GM19324 (cell line): ENCODE measurements at regions not wholly inside any gene's neighbourhood (a gene's known extent, or its start where the extent isn't known, plus 50 kb on each side); places are given as distances from the start of the nearest gene placed in this dataset.
"Not testable (repeated sequence)": the region's sequence is repeated elsewhere in the genome, so short reads cannot be mapped to it uniquely, and the experiment has no call there.

ENCODE experiments used
- ATAC-seq: cut with Tn5 transposase; IDR thresholded peaks from one replicate; pipeline ENCODE4 v1.9.1; 2021; ENCODE audit warnings: mild to moderate bottlenecking, moderate library complexity; ENCODE audit not compliant: unreplicated experiment, low FRiP score

- ATAC-seq = not testable (repeated sequence)
Measured at GRCh38 chr6:105860927-105861326, 225.2 kb upstream of the PRDM1 start.

GRCh38 chr6:105859457-105859856 lies 226.7 kb upstream of the PRDM1 start:
- no peak for ATAC-seq

- ATAC-seq = not testable (repeated sequence)
Measured at GRCh38 chr6:105858639-105859038, 227.5 kb upstream of the PRDM1 start.

DNA sequence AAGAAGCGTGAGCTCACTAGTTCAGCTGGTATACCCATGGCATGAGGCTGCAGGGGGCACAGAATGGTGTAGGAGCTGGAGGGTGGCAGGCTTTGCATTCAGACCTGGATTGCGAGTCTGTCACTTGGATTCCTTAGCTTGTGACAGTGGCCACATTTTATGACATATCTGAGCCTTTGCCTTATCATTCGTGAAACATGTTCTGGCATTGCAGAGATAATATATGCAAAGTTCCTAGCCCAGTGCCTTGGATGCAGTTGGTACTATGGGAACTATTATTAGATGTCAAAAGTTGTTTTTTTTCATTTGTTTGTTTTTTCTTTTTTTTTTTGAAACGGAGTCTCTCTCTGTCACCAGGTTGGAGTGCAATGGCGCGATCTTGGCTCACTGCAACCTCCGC lies 230.7 kb upstream of the PRDM1 start:
- ATAC-seq = no peak

- ATAC-seq = not testable (repeated sequence)
Measured at GRCh38 chr6:105853979-105854378, 232.2 kb upstream of the PRDM1 start.

GRCh38 chr6:105851606-105852005 lies 234.5 kb upstream of the PRDM1 start:
- no peak for ATAC-seq

DNA sequence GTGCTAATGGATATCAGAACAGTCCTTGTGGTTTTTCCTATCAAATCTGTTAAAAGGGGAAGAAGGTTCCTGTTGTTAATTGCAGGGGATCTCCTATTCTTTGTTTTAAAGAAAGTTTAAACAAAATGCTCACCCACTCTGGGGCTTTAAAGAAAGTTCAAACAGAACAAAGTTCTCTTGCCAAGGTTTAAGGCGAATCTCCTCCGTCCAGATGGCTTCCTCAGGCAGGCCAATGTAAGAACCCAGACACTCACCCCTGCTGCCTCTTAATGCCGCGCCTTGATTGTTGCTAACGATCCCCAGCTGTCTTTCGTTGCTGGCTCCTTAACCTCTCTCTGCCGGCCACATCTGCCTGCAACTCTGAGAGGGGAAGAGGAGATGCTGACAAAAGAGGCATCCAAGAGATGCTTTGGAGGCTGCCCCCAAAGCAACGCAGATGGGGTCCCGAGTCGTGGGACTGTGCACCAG lies 235.0 kb upstream of the PRDM1 start:
- no peak for ATAC-seq

DNA sequence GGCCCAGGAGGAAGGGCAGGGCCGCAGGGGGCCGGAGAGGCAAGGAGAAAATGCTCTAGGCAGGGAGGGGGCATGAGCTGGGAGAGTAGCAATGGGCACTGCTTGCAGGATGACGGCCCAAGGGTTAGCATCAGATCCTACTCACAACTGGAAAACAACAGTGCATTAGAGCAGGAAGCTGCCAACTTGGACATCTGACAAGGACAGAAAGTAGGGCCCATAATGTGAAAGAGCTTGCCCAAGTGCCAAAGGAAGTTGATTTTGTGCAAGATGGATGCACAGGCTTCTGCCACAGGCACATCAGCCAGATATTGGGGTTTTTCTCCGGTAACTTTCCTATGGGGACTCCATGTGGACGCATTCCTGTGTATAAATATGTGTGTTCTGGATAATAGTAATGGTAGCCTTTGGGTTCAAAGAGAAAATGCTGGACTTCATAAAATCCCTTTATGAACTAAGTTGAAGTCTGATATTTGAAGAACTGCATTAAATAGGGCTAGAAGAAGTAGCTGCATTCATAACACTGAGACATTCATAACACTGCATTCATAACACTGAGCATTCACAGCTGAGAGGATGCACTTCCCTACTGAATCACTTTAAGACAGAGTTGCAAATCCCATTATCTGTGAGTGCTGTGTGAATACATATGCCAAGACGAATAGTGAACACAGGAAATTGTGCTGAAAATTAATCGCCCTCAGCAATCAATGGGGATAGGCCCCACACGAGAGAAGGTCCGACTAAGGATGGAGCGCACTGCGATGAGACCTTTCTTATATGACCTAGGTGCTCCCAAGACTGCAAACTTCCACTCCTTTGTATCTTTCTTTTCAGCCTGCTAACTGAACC lies 235.6 kb upstream of the PRDM1 start:
- ATAC-seq = no peak

GRCh38 chr6:105849746-105850145 lies 236.4 kb upstream of the PRDM1 start:
- ATAC-seq = no peak

DNA sequence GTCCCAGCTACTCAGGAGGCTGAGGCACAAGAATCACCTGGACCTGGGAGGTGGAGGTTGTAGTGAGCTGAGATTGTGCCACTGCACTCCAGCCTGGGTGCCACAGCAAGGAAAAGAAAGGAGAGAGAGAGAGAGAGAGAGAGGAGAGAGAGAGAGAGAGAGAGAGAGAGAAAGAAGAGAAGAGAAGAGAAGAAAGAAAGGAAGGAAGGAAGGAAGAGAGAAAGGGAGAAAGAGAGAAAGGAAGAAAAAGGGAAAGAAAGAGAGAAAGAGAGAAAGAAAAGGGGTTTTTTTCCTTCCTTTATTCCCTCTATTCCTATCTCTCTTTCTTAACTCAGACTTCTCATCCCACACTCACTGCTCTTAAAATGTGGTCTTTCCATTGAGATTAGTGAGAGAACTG lies 238.7 kb upstream of the PRDM1 start:
- no peak for ATAC-seq

- ATAC-seq = no peak
Measured at GRCh38 chr6:105844275-105844883, 241.8 kb upstream of the PRDM1 start.

DNA sequence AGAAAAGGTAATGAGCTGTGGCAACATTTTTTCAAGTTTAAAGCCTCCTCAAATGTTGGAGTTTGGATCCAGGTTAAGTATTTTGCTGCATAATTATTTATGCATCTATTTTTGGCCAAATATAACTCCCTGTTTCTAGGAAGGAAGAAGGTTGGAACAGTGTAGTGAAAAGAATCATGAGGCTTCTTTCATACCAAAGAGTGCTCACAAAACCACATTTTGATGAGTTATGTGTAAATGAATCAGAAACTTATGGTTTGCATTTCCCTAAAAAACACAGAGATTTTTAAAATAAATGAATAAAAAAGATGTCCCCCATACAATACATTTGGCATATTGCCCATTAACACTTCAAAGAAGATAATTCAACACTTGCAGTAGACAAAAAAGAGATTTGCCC lies 246.9 kb upstream of the PRDM1 start:
- ATAC-seq = no peak

DNA sequence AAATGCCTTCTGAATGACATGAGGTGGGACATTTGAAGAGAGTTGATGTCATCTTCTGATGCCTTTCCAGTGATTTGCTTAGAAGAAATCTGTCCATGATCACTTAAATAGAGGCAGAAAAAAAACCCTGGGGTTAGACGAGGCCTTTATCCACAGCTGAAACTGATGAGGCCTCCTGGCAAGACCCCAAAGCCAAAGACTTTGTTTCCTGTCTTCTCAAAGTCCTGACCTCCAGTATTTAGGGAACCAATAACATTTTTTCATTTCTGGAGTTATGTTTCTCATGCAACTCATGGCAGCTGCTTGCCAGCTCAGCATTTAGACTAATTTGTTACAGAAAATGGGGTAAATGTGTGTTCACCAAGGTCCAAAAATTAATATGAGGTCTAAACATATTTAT lies 248.0 kb upstream of the PRDM1 start:
- no peak for ATAC-seq

- no peak for ATAC-seq
Measured at GRCh38 chr6:105836889-105837288, 249.2 kb upstream of the PRDM1 start.

DNA sequence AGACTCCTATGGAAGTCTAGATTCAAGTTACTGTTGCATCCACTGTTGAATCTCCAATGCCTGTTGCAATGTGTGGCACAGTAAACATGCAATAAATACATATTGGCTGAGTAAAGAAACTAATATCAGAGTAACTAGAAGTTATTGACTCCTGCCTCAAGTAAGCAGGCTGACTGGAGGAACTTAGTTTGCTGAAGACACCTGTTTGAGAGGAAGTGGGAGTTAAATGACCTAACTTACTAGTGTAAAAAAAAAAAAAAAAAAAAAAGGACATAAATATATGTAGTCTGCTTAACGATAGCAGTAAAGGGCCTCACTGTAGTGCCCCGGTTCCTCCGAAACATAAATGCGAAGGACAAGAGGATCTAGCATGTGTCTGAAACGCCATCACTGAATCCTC lies 249.8 kb upstream of the PRDM1 start:
- no peak for ATAC-seq

- ATAC-seq = no peak
Measured at GRCh38 chr6:105835373-105835772, 250.8 kb upstream of the PRDM1 start.

- no peak for ATAC-seq
Measured at GRCh38 chr6:105833959-105834947, 251.9 kb upstream of the PRDM1 start.

GRCh38 chr6:105832313-105832761 lies 253.8 kb upstream of the PRDM1 start:
- no peak for ATAC-seq

GRCh38 chr6:105831311-105832097 lies 254.6 kb upstream of the PRDM1 start:
- ATAC-seq = no peak

DNA sequence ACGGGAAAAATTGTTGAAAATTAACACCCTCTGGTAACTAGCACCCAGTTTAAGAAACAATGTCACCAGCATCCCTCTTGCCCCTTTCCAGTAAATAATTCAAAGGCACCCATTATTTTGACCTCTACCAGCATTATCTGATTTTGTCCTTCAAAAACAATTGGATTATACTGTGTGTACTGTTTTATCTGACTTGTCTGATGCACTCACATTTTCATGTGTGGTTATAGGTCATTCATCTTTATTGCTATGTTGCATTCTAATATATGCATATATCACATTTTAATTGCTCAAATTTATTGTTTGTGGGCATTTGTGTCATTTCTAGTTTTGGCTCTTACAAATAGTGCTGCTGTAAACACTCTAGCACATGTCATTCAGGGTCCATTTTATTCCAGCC lies 260.9 kb upstream of the PRDM1 start:
- no peak for ATAC-seq
